Brain microvascular endothelial cell (primary cell): ENCODE measurements at regions not wholly inside any gene's neighbourhood (a gene's known extent, or its start where the extent isn't known, plus 50 kb on each side); places are given as distances from the start of the nearest gene placed in this dataset.

Experiments
- DNase-seq: peaks from one replicate; pipeline ENCODE4 v3.0.0-alpha.2; 2020
- H3K27ac ChIP-seq: fragments of 250-450 bp; sonication (Bioruptor Pico); 2 replicates; pipeline ENCODE4 v1.5.1; 2020; ENCODE audit warnings: mild to moderate bottlenecking, moderate library complexity
- H3K27me3 ChIP-seq: fragments of 250-450 bp; sonication (Bioruptor Pico); replicated peaks from 2 replicates; pipeline ENCODE4 v1.5.1; 2020; ENCODE audit warnings: mild to moderate bottlenecking
- H3K36me3 ChIP-seq: fragments of 250-450 bp; sonication (Bioruptor Pico); replicated peaks from 2 replicates; pipeline ENCODE4 v1.5.1; 2020; ENCODE audit warnings: mild to moderate bottlenecking
- H3K4me3 ChIP-seq: 2 replicates; pipeline ENCODE4 v1.5.1; 2011; ENCODE audit warnings: low read depth, mild to moderate bottlenecking, control low read depth, low read length, moderate library complexity
- in situ Hi-C: cut with HindIII; loops from 2 replicates; pipeline ENCODE4 v1.10.0; 2017; ENCODE audit warnings: low sequenced_read_pairs, low pct_ligation_motif_present
- TF ChIP-seq, protein P1 (sequence below): IDR thresholded peaks from 2 replicates; pipeline ENCODE4 v1.5.1; 2011; ENCODE audit warnings: low read depth, mild to moderate bottlenecking, moderate library complexity, low read length, control low read depth, inconsistent platforms; ENCODE audit errors: missing control alignments

DNA sequence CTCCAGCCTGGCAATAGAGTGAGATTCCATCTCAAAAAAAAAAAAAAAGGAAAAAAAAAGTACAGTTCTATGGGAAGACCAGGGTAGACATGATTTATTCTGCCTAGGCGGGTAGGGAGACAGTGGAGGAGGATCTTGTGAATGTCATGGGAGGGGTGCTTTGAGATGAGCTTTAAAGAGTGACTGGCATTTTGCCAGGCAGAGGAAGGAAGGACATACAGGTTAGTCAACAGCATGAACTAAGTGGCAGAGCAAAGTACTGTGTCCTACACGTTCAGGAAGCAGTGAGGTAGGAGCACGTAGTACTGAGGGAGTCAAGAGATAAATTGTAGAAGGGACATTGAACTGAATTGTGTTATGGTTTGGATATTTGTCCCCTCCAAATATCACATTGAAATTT, 451.5 kb downstream of the TOX3 start:
- TF ChIP-seq, protein P1, sequence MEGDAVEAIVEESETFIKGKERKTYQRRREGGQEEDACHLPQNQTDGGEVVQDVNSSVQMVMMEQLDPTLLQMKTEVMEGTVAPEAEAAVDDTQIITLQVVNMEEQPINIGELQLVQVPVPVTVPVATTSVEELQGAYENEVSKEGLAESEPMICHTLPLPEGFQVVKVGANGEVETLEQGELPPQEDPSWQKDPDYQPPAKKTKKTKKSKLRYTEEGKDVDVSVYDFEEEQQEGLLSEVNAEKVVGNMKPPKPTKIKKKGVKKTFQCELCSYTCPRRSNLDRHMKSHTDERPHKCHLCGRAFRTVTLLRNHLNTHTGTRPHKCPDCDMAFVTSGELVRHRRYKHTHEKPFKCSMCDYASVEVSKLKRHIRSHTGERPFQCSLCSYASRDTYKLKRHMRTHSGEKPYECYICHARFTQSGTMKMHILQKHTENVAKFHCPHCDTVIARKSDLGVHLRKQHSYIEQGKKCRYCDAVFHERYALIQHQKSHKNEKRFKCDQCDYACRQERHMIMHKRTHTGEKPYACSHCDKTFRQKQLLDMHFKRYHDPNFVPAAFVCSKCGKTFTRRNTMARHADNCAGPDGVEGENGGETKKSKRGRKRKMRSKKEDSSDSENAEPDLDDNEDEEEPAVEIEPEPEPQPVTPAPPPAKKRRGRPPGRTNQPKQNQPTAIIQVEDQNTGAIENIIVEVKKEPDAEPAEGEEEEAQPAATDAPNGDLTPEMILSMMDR = no peak
- Histone ChIP-seq H3K36me3 (no peaks in the 10 kb centered on the region), H3K27me3 (no peaks in the 10 kb centered on the region), H3K27ac (no peak overlapping the region), H3K4me3 (no peak overlapping the region)
- in situ Hi-C loops = no loop called here
- DNase-seq = no peak

GRCh38 chr16:52092126-52092525, 454.8 kb downstream of the TOX3 start:
- no peaks in the 10 kb centered on the region for H3K27me3 ChIP-seq
- no peak overlapping the region for H3K27ac ChIP-seq
- TF ChIP-seq, protein P1 = no peak
- in situ Hi-C loops = no loop called here
- H3K36me3 ChIP-seq = no peaks in the 10 kb centered on the region
- no peak overlapping the region for H3K4me3 ChIP-seq
- DNase-seq = no peak

- TF ChIP-seq, protein P1 = no peak
- H3K27ac ChIP-seq = no peak overlapping the region
- DNase-seq = peak; percentile 6
- H3K36me3 ChIP-seq = no peaks in the 10 kb centered on the region
- H3K27me3 ChIP-seq = no peaks in the 10 kb centered on the region
- in situ Hi-C loops = no loop called here
- no peak overlapping the region for H3K4me3 ChIP-seq
These were observed 456.9 kb downstream of the TOX3 start for GRCh38 chr16:52090080-52090479.

DNA sequence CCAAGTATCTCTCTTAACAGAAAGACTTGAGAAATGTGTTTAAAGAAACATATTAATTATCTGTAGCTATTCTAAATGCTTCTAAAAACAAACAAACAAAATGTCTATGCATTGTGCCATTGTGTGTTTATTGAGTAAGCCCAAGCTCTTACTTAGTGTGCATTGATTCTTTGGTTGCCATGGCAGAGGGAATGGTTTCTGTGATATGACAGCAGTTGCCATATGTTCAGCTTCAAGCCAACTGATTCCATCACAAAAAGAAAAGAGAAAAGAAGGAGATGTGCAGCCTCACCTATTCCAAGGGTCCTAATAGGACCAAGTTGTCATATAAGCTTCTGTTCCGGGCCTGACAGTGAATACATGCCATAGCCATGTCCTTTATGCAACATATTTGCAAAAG, 457.5 kb downstream of the TOX3 start:
- Histone ChIP-seq H3K27ac (no peak overlapping the region), H3K36me3 (no peaks in the 10 kb centered on the region), H3K4me3 (no peak overlapping the region), H3K27me3 (no peaks in the 10 kb centered on the region)
- in situ Hi-C loops = no loop called here
- TF ChIP-seq, protein P1 = no peak
- DNase-seq = no peak

- Histone ChIP-seq H3K4me3 (no peak overlapping the region), H3K27ac (no peak overlapping the region), H3K36me3 (no peaks in the 10 kb centered on the region), H3K27me3 (no peaks in the 10 kb centered on the region)
- DNase-seq = no peak
- in situ Hi-C loops = no loop called here
- TF ChIP-seq, protein P1 = no peak
These were observed 460.0 kb downstream of the TOX3 start for GRCh38 chr16:52086901-52087300.

- no peaks in the 10 kb centered on the region for H3K36me3 ChIP-seq
- no peak overlapping the region for H3K27ac ChIP-seq
- H3K27me3 ChIP-seq = no peaks in the 10 kb centered on the region
- in situ Hi-C loops = no loop called here
- DNase-seq = no peak
- no peak overlapping the region for H3K4me3 ChIP-seq
- TF ChIP-seq, protein P1 = no peak
These were observed 468.0 kb downstream of the TOX3 start for GRCh38 chr16:52078716-52079655.
